HCT116 (cell line): ENCODE measurements at regions not wholly inside any gene's neighbourhood (a gene's known extent, or its start where the extent isn't known, plus 50 kb on each side); places are given as distances from the start of the nearest gene placed in this dataset.

Experiments
- ATAC-seq: fragments of 200-7000 bp; cut with Tn5 transposase; 2 replicates; pipeline ENCODE4 v1.9.1; 2020; ENCODE audit warnings: mild to moderate bottlenecking, moderate library complexity
- BruUV-seq: library from RNA; stranded (reverse); fragments of 400-500 nt; replicated peaks from 2 replicates; lab custom pipeline; 2021; lab: Mats Ljungman, UMichigan
- CTCF ChIA-PET: fragments of 300-600 bp; sonication (Branson Sonifier 250); formaldehyde crosslinking; loops from one replicate; lab custom pipeline; 2021; ENCODE audit warnings: antibody characterized with exemption; lab: Charles Lee
- POLR2A ChIA-PET: fragments of 300-600, 350-600 bp; sonication (Branson Sonifier 250); formaldehyde crosslinking; loops from one replicate; lab custom pipeline; 2021; ENCODE audit warnings: antibody characterized with exemption; lab: Charles Lee
- RAD21 ChIA-PET, 2 experiments: fragments of 300-600 bp; sonication (Branson Sonifier 250); formaldehyde crosslinking; loops; one replicate each; lab custom pipeline; 2023; ENCODE audit warnings: low total read pairs in 2 of 2; ENCODE audit not compliant: uncharacterized antibody in 2 of 2, unreplicated experiment in 2 of 2, low non-redundant PET in 1 of 2; lab: Charles Lee
- DNase-seq: peaks from one replicate; pipeline ENCODE4 v3.0.0-alpha.2; 2010; ENCODE audit warnings: low read depth, low spot score
- H2AFZ ChIP-seq: fragments of 200-600 bp; shearing (Covaris generic), sonication (generic); 2 replicates; pipeline ENCODE4 v1.6.1; 2017; ENCODE audit warnings: low read depth, mixed run types, mixed read lengths, antibody characterized with exemption, low read length; ENCODE audit not compliant: poor library complexity, severe bottlenecking
- H3K27ac ChIP-seq: 2 replicates; pipeline ENCODE4 v1.5.1; 2012; ENCODE audit warnings: low read depth, low read length
- H3K27me3 ChIP-seq: fragments of 200-600 bp; sonication (generic); 2 replicates; pipeline ENCODE4 v1.6.1; 2016; ENCODE audit warnings: mixed run types, low read length, mixed read lengths; ENCODE audit not compliant: insufficient read depth
- H3K36me3 ChIP-seq, 2 experiments: fragments of 200-500 bp in 1 of 2; fragments of 200-600 bp in 1 of 2; sonication (Bioruptor generic) in 1 of 2; sonication (generic) in 1 of 2; 2 replicates each; pipeline versions ENCODE4 v1.5.1 to v1.6.1; 2014 to 2016; ENCODE audit warnings: low read length in 2 of 2, inconsistent platforms in 1 of 2, mixed read lengths in 1 of 2, mixed run types in 1 of 2; ENCODE audit not compliant: insufficient read depth in 2 of 2, control insufficient read depth in 1 of 2
- H3K4me1 ChIP-seq, 2 experiments: fragments of 200-600 bp in 1 of 2; sonication (generic) in 1 of 2; 2 replicates each; pipeline versions ENCODE4 v1.5.1 to v1.6.1; 2012 to 2017; ENCODE audit warnings: low read length in 2 of 2, inconsistent platforms in 1 of 2, mild to moderate bottlenecking in 1 of 2, mixed read lengths in 1 of 2, mixed run types in 1 of 2, moderate library complexity in 1 of 2; ENCODE audit not compliant: insufficient read depth in 2 of 2, control insufficient read depth in 1 of 2
- H3K4me2 ChIP-seq: fragments of 200-600 bp; sonication (generic); 2 replicates; pipeline ENCODE4 v1.6.1; 2017; ENCODE audit warnings: mixed run types, low read length, mixed read lengths
- H3K4me3 ChIP-seq, 2 experiments: fragments of 200-600 bp in 1 of 2; sonication (generic) in 1 of 2; replicated peaks in 1 of 2; 2 replicates each; pipeline ENCODE4 v1.5.1; 2011 to 2016; ENCODE audit warnings: low read length in 2 of 2, control low read depth in 1 of 2, low read depth in 1 of 2, mild to moderate bottlenecking in 1 of 2, mixed read lengths in 1 of 2, mixed run types in 1 of 2
- H3K79me2 ChIP-seq: fragments of 200-600 bp; sonication (generic); 2 replicates; pipeline ENCODE4 v1.6.1; 2017; ENCODE audit warnings: mild to moderate bottlenecking, mixed run types, low read length, moderate library complexity, mixed read lengths; ENCODE audit not compliant: insufficient read depth
- H3K9ac ChIP-seq: fragments of 200-600 bp; sonication (generic); 2 replicates; pipeline ENCODE4 v1.6.1; 2016; ENCODE audit warnings: low read length, mixed read lengths
- H3K9me2 ChIP-seq: fragments of 200-600 bp; sonication (generic), shearing (Covaris generic); 2 replicates; pipeline ENCODE4 v1.6.1; 2017; ENCODE audit warnings: mixed run types, mild to moderate bottlenecking, moderate library complexity; ENCODE audit not compliant: insufficient read depth
- H3K9me3 ChIP-seq, 2 experiments: fragments of 200-500 bp in 1 of 2; fragments of 200-600 bp in 1 of 2; sonication (Bioruptor generic) in 1 of 2; sonication (generic) in 1 of 2; 2 replicates each; pipeline ENCODE4 v1.6.1; 2014 to 2017; ENCODE audit warnings: low read length in 2 of 2, mixed read lengths in 2 of 2, inconsistent platforms in 1 of 2, low read depth in 1 of 2, mild to moderate bottlenecking in 1 of 2, mixed run types in 1 of 2, moderate library complexity in 1 of 2; ENCODE audit not compliant: control insufficient read depth in 1 of 2, insufficient read depth in 1 of 2
- H4K20me1 ChIP-seq: fragments of 200-600 bp; sonication (generic), shearing (Covaris generic); 2 replicates; pipeline ENCODE4 v1.6.1; 2017; ENCODE audit warnings: mixed run types, mild to moderate bottlenecking, moderate library complexity; ENCODE audit not compliant: insufficient read depth
- ATF3 ChIP-seq: IDR thresholded peaks from 2 replicates; pipeline ENCODE4 v1.6.1; 2012
- CBX3 ChIP-seq: IDR thresholded peaks from 2 replicates; pipeline ENCODE4 v1.6.1; 2012; ENCODE audit warnings: low read depth
- CEBPB ChIP-seq: IDR thresholded peaks from 2 replicates; pipeline ENCODE4 v1.6.1; 2012; ENCODE audit warnings: low read depth
- ELF1 ChIP-seq: IDR thresholded peaks from 2 replicates; pipeline ENCODE4 v1.6.1; 2012; ENCODE audit warnings: low read depth, borderline replicate concordance
- EZH2phosphoT487 ChIP-seq: fragments of 200-600 bp; IDR thresholded peaks from 2 replicates; pipeline ENCODE4 v1.6.1; 2018; ENCODE audit warnings: antibody characterized with exemption, borderline replicate concordance
- FOSL1 ChIP-seq: IDR thresholded peaks from 2 replicates; pipeline ENCODE4 v1.6.1; 2012; ENCODE audit warnings: low read depth
- MAX ChIP-seq: IDR thresholded peaks from 2 replicates; pipeline ENCODE4 v1.6.1; 2012
- POLR2A ChIP-seq: IDR thresholded peaks from 2 replicates; pipeline ENCODE4 v1.7.0; 2011; ENCODE audit warnings: borderline replicate concordance; ENCODE audit not compliant: insufficient read depth, insufficient read length; ENCODE audit errors: extremely low read depth
- POLR2AphosphoS5 ChIP-seq: IDR thresholded peaks from 2 replicates; pipeline ENCODE4 v1.6.1; 2011; ENCODE audit warnings: mild to moderate bottlenecking, low read depth, low read length, moderate library complexity
- SIN3A ChIP-seq: IDR thresholded peaks from 2 replicates; pipeline ENCODE4 v1.6.1; 2012; ENCODE audit warnings: low read depth
- SP1 ChIP-seq: IDR thresholded peaks from 2 replicates; pipeline ENCODE4 v1.6.1; 2012; ENCODE audit warnings: low read depth
- TCF7L2 ChIP-seq: IDR thresholded peaks from 2 replicates; pipeline ENCODE4 v1.7.0; 2011; ENCODE audit warnings: borderline replicate concordance, inconsistent platforms; ENCODE audit not compliant: insufficient read depth, insufficient read length; ENCODE audit errors: extremely low read depth
- YY1 ChIP-seq: IDR thresholded peaks from 2 replicates; pipeline ENCODE4 v1.6.1; 2011; ENCODE audit warnings: low read length, low read depth, moderate library complexity, mild to moderate bottlenecking; ENCODE audit not compliant: insufficient replicate concordance; ENCODE audit errors: extremely low read depth
- ZBTB33 ChIP-seq: IDR thresholded peaks from 2 replicates; pipeline ENCODE4 v1.6.1; 2011; ENCODE audit warnings: mild to moderate bottlenecking, low read length, moderate library complexity; ENCODE audit not compliant: insufficient replicate concordance; ENCODE audit errors: extremely low read depth
- intact Hi-C: fragments of 100-400 bp; cut with micrococcal nuclease; formaldehyde crosslinking; loops from 2 replicates; pipeline ENCODE4 v1.10.0; 2022

- no peak overlapping the region for H3K9ac ChIP-seq
- no peaks in the 10 kb centered on the region for H4K20me1 ChIP-seq
- no peaks in the 10 kb centered on the region for H3K36me3 ChIP-seq
- BruUV-seq, result no TSS peak
- intact Hi-C loops, result no loop called here
- no peak overlapping the region for H3K4me3 ChIP-seq
- H3K4me2 ChIP-seq, result no peak overlapping the region
- H3K9me3 ChIP-seq, result no peaks in the 10 kb centered on the region
- ChIA-PET POLR2A (no interaction called here), RAD21 (no interaction called here), CTCF (no interaction called here)
- no peaks in the 10 kb centered on the region for H3K79me2 ChIP-seq
- no peak overlapping the region for H3K27ac ChIP-seq
- no peaks in the 10 kb centered on the region for H3K9me2 ChIP-seq
- TF ChIP-seq ZBTB33 (no peak), CEBPB (no peak), POLR2A (no peak), ATF3 (no peak), FOSL1 (no peak), ELF1 (no peak)
- DNase-seq, result no peak
- no peak overlapping the region for H2AFZ ChIP-seq
- ATAC-seq, result no peak
- no peaks in the 10 kb centered on the region for H3K27me3 ChIP-seq
- H3K4me1 ChIP-seq, result no peaks in the 10 kb centered on the region
Measured at GRCh38 chr13:48901781-48902180, 73.9 kb upstream of the FNDC3A start.

- ATAC-seq, result no peak
- BruUV-seq, result no TSS peak
- Histone ChIP-seq H3K79me2 (no peaks in the 10 kb centered on the region), H3K9me3 (no peaks in the 10 kb centered on the region), H3K9me2 (no peaks in the 10 kb centered on the region), H3K36me3 (no peaks in the 10 kb centered on the region), H3K4me2 (no peak overlapping the region), H4K20me1 (no peaks in the 10 kb centered on the region), H3K9ac (no peak overlapping the region), H2AFZ (no peak overlapping the region), H3K27ac (no peak overlapping the region), H3K4me3 (no peak overlapping the region), H3K4me1 (no peaks in the 10 kb centered on the region), H3K27me3 (no peaks in the 10 kb centered on the region)
- no peak for DNase-seq
- TF ChIP-seq EZH2phosphoT487, result no peak
- no peak for TF ChIP-seq CBX3
- no peak for TF ChIP-seq SIN3A
- no peak for TF ChIP-seq TCF7L2
- TF ChIP-seq ZBTB33, result no peak
- TF ChIP-seq SP1, result no peak
- TF ChIP-seq FOSL1, result no peak
- TF ChIP-seq MAX, result no peak
- no peak for TF ChIP-seq POLR2A
- no peak for TF ChIP-seq YY1
- TF ChIP-seq POLR2AphosphoS5, result no peak
- intact Hi-C loops, result no loop called here
- ChIA-PET RAD21 (no interaction called here), POLR2A (no interaction called here), CTCF (no interaction called here)
Measured at GRCh38 chr13:48902368-48902767, 73.3 kb upstream of the FNDC3A start.
